Limb (tissue), 2 donors: ENCODE measurements at regions not wholly inside any gene's neighbourhood (a gene's known extent, or its start where the extent isn't known, plus 50 kb on each side); places are given as distances from the start of the nearest gene placed in this dataset.

Source experiments
- DNase-seq, 2 donors: peaks; one replicate each; pipeline ENCODE4 v3.0.0-alpha.2; 2016; ENCODE audit errors: extremely low spot score in 2 of 2

DNA sequence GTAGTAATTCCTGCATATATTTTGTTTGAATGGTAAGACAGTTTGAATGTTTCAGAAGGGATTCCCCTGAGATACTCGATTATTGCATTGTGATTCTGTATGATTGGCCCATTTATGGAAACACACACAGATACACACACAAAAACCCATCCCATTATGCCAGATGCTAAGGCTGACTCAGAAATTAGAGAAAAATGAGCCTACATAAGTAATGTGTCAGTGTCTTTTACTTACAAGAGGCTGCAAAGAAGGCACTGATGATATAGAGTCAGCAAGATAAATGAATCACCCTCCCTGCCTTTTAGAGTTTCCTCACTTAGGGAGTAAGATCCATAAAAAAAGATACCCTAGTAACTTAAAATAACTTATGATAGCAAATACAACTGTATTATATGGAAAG is 1481.1 kb upstream of the ACVR2A start:
- DNase-seq, result no peak

- no peak for DNase-seq
Observed at GRCh38 chr2:146351689-146352088, 1493.1 kb upstream of the ACVR2A start.

DNA sequence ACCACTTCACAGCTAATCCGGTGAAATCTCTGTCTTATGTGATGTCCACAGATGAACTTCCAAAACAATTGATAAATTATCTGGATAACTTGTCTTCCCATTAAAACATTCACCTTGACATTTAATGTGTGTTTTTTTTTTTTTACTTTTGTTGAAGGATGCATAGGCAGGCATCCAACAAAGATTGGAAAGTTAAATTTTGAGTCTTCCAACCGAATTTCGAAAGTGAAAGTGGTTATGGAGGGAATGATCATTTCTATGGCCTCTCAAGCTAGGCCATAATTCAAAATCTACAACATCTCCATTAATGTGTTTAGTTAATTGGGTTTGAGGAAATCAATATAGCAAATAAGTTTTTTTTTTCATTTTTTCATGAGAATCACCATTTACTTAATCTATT is 1495.5 kb upstream of the ACVR2A start:
- no peak for DNase-seq

GRCh38 chr2:146324951-146325350 is 1519.9 kb upstream of the ACVR2A start:
- no peak for DNase-seq

DNA sequence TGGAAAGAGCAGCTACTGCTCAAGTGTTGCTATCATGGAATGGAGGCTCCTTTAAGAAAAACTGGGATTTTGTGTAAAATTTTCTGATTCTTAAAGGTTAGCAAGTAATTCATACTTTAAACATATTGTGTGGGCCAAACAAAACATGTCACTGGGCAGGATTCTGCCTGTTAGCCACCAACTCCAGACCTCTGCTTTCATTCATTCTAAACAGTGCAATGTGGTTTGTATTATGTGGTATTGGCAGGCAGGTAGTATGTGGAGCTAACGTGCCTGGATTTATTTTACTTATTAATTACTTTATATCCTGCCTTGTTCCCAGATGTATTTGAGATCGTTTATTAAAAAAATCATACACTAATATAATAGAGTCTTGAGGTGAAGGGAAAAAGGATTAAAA is 1521.3 kb upstream of the ACVR2A start:
- peak in 1 of 2 donors; percentile 21 for DNase-seq

DNA sequence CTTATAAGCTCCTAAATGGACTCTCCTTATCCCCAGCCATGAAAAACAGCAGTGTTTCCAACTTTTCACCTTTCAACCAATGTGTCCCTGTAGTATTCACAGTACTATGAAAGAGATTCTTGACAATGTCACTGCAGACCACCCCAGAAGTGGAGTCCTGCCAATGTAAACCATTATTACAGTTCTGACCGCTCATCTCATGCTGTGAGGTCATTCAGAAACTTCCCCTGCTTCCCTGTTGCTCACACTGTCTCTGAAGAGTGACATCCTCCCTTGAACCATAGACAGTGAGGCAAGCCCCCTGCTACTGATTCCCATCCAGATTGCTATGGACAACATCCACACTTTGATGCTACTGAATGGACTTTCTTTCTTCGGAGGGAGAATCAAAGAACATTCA is 1523.7 kb upstream of the ACVR2A start:
- peak; percentile 27 to 30 for DNase-seq

DNA sequence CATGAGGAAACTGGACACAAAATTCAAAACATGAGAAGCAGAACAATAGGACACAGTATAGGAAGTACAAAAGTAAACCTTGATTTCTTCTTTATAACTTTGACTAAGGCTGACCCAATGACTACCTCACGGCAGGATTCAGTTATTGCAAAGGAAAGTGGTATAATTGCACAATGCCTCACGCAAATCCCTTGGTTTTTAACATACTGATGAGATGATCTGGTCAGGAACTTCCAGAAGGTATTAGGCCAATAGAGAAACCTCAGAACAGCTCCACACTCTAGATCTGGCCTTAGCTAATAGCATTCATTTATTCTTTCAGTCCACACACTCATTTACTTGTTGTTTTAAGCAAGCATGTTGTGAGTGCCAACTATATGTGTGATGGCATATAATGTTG is 1526.9 kb upstream of the ACVR2A start:
- DNase-seq, result no peak

- DNase-seq, result peak in 1 of 2 donors; percentile 75
Observed at GRCh38 chr2:146312899-146313298, 1531.9 kb upstream of the ACVR2A start.

- peak in 1 of 2 donors; percentile 30 for DNase-seq
Observed at GRCh38 chr2:146305164-146305563, 1539.7 kb upstream of the ACVR2A start.

DNA sequence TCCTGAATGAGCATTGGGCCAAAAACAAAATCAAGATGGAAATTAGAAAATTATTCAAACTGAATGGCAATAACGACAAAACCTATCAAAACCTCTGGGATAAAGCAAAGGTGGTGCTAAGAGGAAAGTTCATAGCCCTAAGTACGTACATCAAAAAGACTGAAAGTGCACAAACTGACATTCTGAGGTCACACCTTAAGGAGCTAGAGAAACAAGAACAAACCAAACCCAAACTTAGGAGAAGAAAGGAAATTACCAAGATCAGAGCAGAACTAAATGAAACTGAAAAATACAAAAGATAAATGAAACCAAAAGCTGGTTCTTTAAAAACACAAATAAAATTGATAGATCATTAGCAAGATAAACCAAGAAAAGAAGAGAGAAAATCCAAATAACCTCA is 1543.5 kb upstream of the ACVR2A start:
- DNase-seq, result no peak

- DNase-seq, result no peak
Observed at GRCh38 chr2:146295080-146295670, 1549.7 kb upstream of the ACVR2A start.

GRCh38 chr2:146287281-146287680 is 1557.5 kb upstream of the ACVR2A start:
- no peak for DNase-seq

DNA sequence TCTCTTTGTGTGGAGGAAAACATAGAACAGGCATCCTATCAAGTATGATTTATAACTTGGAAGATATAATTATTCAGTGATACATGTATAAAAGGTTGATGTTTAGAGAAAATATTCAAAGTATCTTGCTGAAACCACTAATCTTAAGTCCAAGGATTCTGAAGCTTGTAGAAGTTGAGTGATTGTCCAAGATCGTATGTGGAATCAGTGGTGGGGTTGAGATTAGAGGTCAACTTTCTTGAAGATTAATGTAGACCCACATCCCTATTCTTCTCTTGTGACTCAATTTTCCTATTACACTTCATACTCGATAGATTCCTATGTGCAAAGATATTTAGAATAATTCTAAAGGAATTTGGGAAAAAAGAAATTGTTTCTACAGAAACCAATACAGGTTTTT is 1565.9 kb upstream of the ACVR2A start:
- no peak for DNase-seq

- DNase-seq, result no peak
Observed at GRCh38 chr2:146271131-146271831, 1573.5 kb upstream of the ACVR2A start.

DNA sequence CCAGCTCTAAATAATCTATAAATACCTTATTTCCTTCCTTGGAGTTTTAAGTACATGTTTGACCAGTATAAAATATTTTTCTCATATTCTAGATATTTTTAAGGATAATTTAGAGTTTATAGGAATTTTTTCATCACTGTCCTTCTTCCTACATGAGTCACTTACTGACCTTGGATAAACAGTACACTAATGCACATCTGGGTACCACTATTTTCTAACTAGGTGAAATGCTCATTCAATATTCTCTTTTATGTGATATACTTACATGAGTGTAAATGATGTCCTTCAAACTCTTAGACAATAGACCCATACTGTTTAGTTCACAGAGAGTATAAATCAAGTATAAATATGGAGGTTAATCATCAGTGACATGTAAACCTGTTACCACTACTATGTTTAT is 1574.2 kb upstream of the ACVR2A start:
- DNase-seq, result no peak

DNA sequence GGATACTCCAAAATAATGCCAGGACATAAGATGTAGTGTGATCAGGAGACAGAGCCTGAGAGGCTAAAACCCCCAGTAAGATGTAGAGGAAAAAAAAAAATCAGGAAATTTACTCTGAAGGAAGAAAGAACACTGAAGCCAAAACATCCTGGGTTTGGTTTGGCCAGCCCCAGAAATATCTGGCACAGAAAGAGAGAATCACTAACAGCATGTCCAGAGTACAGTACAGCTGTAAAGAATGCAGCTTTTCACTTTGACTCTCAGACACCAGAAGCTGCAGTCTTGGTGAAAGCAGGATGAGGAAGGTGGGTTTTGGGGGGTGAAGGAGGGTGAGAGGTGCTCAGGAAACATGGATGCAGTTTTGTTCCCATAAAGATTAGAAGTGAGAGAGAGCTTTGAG is 1577.7 kb upstream of the ACVR2A start:
- DNase-seq, result peak in 1 of 2 donors; percentile 15

DNA sequence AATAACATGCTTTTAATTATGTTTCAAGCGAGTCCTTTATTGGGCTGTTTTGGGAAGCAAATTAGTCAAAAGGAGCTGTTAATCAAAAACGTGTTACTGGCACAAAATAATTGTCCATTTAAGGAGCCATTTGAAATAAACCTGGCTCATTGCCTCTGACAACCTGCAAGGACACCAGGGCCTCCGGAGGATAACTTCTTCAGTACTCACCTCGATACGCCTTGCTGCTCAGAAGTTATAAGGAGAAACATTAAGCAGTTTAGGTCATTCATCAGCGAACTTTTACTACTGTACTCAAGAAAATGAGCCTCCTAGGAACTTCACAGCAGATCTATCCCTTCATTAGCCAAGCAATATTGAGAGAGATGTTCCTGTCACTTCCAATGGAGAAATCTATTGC is 1579.2 kb upstream of the ACVR2A start:
- no peak for DNase-seq

DNA sequence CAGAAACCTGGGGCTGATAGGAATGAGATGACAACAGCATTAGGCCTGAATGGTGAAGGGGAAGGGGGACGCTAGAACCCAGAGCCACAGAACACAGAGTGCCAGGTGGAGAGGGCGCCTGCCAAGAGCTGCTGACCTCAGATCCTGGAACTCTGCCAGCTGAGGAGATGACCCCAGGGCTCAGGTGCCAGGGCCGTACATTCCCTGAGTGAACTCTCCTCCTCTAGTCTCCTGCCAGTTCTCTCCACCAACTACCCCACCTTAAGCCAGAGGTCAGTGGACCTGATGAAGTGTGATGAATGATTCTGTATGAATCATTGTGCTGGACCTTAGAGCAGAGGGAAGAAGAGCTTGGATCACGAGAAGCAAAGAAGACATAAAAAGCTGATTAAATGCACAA is 1582.2 kb upstream of the ACVR2A start:
- no peak for DNase-seq

- no peak for DNase-seq
Observed at GRCh38 chr2:146260551-146260950, 1584.3 kb upstream of the ACVR2A start.

- no peak for DNase-seq
Observed at GRCh38 chr2:146259816-146260215, 1585.0 kb upstream of the ACVR2A start.

- peak in 1 of 2 donors; percentile 24 for DNase-seq
Observed at GRCh38 chr2:146258071-146258470, 1586.8 kb upstream of the ACVR2A start.

DNA sequence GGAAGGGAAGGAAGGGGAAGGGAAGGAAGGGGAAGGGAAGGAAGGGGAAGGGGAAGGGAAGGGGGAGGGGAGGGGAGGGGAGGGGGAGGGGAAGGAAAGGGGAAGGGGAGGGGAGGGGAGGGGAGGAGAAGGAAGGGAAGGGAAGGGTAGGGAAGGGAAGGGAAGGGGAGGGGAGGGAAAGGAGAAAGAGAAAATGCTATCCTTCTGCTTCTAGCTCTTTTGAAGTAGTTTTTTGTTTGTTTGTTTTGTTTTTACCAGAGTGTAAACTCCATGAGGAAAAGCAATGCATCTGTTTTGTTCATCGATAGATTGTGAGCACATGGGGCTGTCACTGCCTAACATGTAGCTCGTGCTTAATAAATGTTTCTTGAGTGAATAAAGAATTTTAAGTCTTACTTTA is 1592.7 kb upstream of the ACVR2A start:
- no peak for DNase-seq

DNA sequence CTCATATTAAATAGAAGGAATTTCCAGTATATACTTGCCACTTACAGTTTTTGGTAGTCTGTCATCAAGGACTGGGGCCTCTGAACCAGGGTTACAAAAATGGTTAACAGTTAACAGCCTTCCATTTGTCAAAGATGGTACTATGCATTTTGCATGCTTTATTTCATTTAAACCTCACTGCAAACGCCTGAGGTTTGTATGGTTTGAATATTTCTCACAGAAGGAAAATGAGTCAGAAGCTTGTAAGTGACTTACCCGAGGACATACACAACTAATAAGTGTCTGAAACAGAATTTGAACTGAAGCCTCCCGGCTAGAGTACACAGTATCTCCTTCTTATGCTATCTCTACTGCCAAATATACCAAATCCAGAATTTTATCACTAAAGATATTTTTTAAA is 1593.5 kb upstream of the ACVR2A start:
- no peak for DNase-seq
